HK-2 (cell line): ENCODE measurements at regions not wholly inside any gene's neighbourhood (a gene's known extent, or its start where the extent isn't known, plus 50 kb on each side); places are given as distances from the start of the nearest gene placed in this dataset.

ENCODE experiments used
- DNase-seq: peaks from one replicate; pipeline ENCODE4 v3.0.0-alpha.2; 2018; ENCODE audit not compliant: unreplicated experiment

- DNase-seq: no peak
Measured at GRCh38 chr6:137434640-137435039, 59.6 kb downstream of the OLIG3 start.

- DNase-seq: no peak
Measured at GRCh38 chr6:137432054-137432611, 62.1 kb downstream of the OLIG3 start.

- no peak for DNase-seq
Measured at GRCh38 chr6:137430954-137431353, 63.2 kb downstream of the OLIG3 start.

- DNase-seq: no peak
Measured at GRCh38 chr6:137427656-137428290, 66.4 kb downstream of the OLIG3 start.

GRCh38 chr6:137426007-137426689, 68.0 kb downstream of the OLIG3 start:
- DNase-seq: no peak

- no peak for DNase-seq
Measured at GRCh38 chr6:137424251-137424650, 69.9 kb downstream of the OLIG3 start.

- no peak for DNase-seq
Measured at GRCh38 chr6:137423451-137424168, 70.6 kb downstream of the OLIG3 start.

GRCh38 chr6:137417396-137417795, 76.8 kb downstream of the OLIG3 start:
- no peak for DNase-seq

GRCh38 chr6:137416376-137417109, 77.7 kb downstream of the OLIG3 start:
- DNase-seq: no peak

- DNase-seq: no peak
Measured at GRCh38 chr6:137415834-137416190, 78.4 kb downstream of the OLIG3 start.

- DNase-seq: peak; percentile 24
Measured at GRCh38 chr6:137415127-137415833, 78.9 kb downstream of the OLIG3 start.

- no peak for DNase-seq
Measured at GRCh38 chr6:137414599-137414998, 79.6 kb downstream of the OLIG3 start.

GRCh38 chr6:137413482-137413881, 80.7 kb downstream of the OLIG3 start:
- no peak for DNase-seq

- DNase-seq: no peak
Measured at GRCh38 chr6:137412562-137412961, 81.6 kb downstream of the OLIG3 start.

GRCh38 chr6:137409266-137409777, 84.9 kb downstream of the OLIG3 start:
- DNase-seq: no peak

- no peak for DNase-seq
Measured at GRCh38 chr6:137407816-137408215, 86.4 kb downstream of the OLIG3 start.

- DNase-seq: no peak
Measured at GRCh38 chr6:137405806-137406205, 88.4 kb downstream of the OLIG3 start.

- no peak for DNase-seq
Measured at GRCh38 chr6:137403855-137404254, 90.3 kb downstream of the OLIG3 start.

GRCh38 chr6:137403443-137403842, 90.8 kb downstream of the OLIG3 start:
- DNase-seq: no peak

- no peak for DNase-seq
Measured at GRCh38 chr6:137402143-137402680, 92.0 kb downstream of the OLIG3 start.

- DNase-seq: no peak
Measured at GRCh38 chr6:137401088-137401487, 93.1 kb downstream of the OLIG3 start.
